AG04450 (cell line): ENCODE measurements at regions not wholly inside any gene's neighbourhood (a gene's known extent, or its start where the extent isn't known, plus 50 kb on each side); places are given as distances from the start of the nearest gene placed in this dataset.

Experiments used
- CTCF ChIA-PET: fragments of 300-600, 350-600 bp; formaldehyde crosslinking; extraction: SDS; loops from one replicate; lab custom pipeline; 2022; ENCODE audit warnings: antibody characterized with exemption, inconsistent platforms; lab: Charles Lee
- POLR2A ChIA-PET: fragments of 350-600 bp; formaldehyde crosslinking; extraction: SDS; loops from one replicate; lab custom pipeline; 2021; ENCODE audit warnings: antibody characterized with exemption, inconsistent platforms; lab: Yijun Ruan, JAX
- DNase-seq: peaks from one replicate; pipeline ENCODE4 v3.0.0-alpha.2; 2011; ENCODE audit warnings: low read depth, low spot score
- H3K27ac ChIP-seq: one replicate; pipeline ENCODE4 v1.5.1; 2012; ENCODE audit warnings: low read depth, low read length, control low read depth
- H3K27me3 ChIP-seq: one replicate; pipeline ENCODE4 v1.6.0; 2012; ENCODE audit warnings: low read length; ENCODE audit not compliant: control insufficient read depth, insufficient read depth
- H3K4me3 ChIP-seq: 2 replicates; pipeline ENCODE4 v1.5.1; 2011; ENCODE audit warnings: mild to moderate bottlenecking, low read depth, low read length, control low read depth
- H3K9me3 ChIP-seq: 2 replicates; pipeline ENCODE4 v1.5.1; 2012; ENCODE audit warnings: low read length; ENCODE audit not compliant: control insufficient read depth, insufficient read depth
- TF ChIP-seq, protein P1 (sequence below): IDR thresholded peaks from 2 replicates; pipeline ENCODE4 v1.5.1; 2011; ENCODE audit warnings: low read depth, low read length, control low read depth, inconsistent platforms

DNA sequence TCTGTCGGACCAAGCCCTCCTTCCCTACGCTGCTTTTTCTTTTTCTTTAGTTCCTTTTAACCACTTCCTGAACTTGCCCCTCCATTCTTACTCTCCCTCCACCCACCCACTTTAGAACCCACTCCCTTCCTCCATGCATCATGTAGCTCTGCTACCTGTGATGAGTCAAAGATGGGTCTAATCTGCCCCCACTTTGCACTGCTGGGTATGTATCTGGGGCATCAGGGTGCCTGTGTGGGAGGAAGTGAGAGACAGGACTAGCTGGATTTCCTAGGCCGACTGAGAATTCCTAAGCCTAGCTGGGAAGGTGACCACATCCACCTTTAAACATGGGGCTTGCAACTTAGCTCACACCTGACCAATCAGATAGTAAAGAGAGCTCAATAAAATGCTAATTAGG is 157.7 kb downstream of the SEC16B start:
- POLR2A ChIA-PET, result no interaction called here

DNA sequence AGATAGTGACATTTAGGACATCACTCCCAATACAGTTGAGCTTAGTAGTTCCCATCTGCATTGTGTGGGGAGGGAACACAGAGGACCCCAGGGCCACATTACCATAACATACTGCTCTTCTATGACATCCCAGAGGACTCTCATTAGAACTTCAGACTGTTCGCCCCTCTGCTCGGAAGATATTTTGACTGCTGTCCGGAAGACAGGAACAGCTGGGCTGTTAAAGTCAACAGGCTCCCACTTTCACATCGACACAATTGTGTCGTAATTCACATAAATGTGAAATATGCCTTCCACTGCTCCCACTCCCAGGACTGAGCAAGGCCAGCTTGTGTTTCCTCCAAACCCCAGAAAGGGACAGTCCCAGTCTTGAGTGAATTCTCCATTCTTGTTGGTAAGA is 158.4 kb downstream of the SEC16B start:
- POLR2A ChIA-PET, result no interaction called here
- Histone ChIP-seq H3K4me3 (no peak overlapping the region), H3K27me3 (peaks cover 2% of the 10 kb centered on the region), H3K27ac (no peak overlapping the region), H3K9me3 (no peaks in the 10 kb centered on the region)
- TF ChIP-seq, protein P1, sequence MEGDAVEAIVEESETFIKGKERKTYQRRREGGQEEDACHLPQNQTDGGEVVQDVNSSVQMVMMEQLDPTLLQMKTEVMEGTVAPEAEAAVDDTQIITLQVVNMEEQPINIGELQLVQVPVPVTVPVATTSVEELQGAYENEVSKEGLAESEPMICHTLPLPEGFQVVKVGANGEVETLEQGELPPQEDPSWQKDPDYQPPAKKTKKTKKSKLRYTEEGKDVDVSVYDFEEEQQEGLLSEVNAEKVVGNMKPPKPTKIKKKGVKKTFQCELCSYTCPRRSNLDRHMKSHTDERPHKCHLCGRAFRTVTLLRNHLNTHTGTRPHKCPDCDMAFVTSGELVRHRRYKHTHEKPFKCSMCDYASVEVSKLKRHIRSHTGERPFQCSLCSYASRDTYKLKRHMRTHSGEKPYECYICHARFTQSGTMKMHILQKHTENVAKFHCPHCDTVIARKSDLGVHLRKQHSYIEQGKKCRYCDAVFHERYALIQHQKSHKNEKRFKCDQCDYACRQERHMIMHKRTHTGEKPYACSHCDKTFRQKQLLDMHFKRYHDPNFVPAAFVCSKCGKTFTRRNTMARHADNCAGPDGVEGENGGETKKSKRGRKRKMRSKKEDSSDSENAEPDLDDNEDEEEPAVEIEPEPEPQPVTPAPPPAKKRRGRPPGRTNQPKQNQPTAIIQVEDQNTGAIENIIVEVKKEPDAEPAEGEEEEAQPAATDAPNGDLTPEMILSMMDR, result no peak
- CTCF ChIA-PET, result interaction anchor here (0.9 kb wide), 1 partner anchor 134 kb away, joined by 3 read pairs; no protein-coding TSS in a partner anchor
- no peak for DNase-seq

More for the DNA sequence above, 157.7 kb downstream of the SEC16B start:
- H3K4me3 ChIP-seq, result no peak overlapping the region
- no peak overlapping the region for H3K27ac ChIP-seq
- TF ChIP-seq, protein P1, result no peak
- CTCF ChIA-PET, result interaction anchor here (0.9 kb wide), 1 partner anchor 133 kb away, joined by 3 read pairs; no protein-coding TSS in a partner anchor
- no peaks in the 10 kb centered on the region for H3K9me3 ChIP-seq
- DNase-seq, result no peak
- peaks cover 2% of the 10 kb centered on the region for H3K27me3 ChIP-seq

DNA sequence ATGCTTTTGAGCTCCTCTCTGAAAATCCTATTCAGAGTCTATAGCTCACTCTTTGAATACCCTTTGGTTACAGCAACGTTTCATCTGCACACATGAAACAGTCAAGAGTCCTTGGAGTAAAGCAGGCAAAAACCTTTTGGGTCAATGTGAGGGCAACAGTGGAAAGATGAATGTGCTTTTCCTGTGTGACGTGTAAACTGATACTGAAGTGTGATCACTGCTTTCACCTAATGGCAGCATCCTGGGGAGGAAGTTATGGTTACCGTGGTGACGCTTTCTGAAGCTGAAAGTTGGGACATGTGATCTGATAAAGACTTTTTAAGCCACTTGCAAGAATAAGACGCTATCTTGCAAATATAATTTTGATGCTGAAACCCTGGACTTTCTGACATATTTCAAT is 160.0 kb downstream of the SEC16B start:
- TF ChIP-seq, protein P1, result no peak
- ChIA-PET POLR2A (no interaction called here), CTCF (no interaction called here)
- no peak overlapping the region for H3K27ac ChIP-seq
- H3K27me3 ChIP-seq, result peaks cover 2% of the 10 kb centered on the region
- no peak overlapping the region for H3K4me3 ChIP-seq
- DNase-seq, result no peak
- no peaks in the 10 kb centered on the region for H3K9me3 ChIP-seq

DNA sequence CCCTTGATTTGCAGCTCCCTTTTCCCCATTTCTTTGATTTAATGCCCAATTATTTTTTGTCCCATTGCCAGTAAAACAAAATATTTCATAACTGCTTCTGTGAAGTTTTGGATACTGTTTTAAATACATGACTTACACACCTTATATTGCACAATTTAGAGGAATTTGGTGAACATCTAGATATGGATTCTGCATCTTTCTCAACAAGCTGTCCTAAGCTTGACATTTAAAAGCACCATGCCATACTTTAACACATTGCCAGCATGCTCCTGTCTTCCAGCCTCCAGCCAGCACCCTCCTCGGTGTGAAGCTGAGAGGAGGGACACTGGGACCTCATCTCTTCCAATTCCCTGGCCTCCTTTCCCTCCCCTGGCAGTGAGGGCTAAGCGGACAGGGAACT is 167.6 kb downstream of the SEC16B start:
- H3K9me3 ChIP-seq, result peaks cover 6% of the 10 kb centered on the region; the same call in 1 of the 2 replicates

DNA sequence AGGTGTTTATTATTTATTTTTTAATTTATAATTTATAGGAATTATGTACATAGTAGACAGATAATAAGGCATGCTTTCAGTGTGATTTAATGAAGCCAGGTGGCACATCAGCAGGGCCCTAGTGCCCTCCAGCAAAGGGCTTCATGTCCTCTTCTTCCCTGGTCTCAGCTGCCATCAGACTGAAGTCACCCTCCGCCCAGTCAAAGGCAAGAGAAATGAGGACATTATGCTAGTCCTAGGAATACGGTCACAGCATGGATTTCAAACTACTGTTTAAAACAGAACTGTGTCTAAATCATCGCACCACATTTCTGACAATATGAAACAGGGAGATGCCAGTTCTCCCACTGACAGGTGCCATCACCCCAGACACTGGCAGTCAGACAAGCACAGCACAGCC is 168.1 kb downstream of the SEC16B start:
- CTCF ChIA-PET, result no interaction called here
- POLR2A ChIA-PET, result no interaction called here

More for the DNA sequence above, 167.6 kb downstream of the SEC16B start:
- no peak overlapping the region for H3K27ac ChIP-seq
- no peak for DNase-seq
- POLR2A ChIA-PET, result no interaction called here
- TF ChIP-seq, protein P1, result no peak
- peaks cover 14% of the 10 kb centered on the region for H3K27me3 ChIP-seq
- no peak overlapping the region for H3K4me3 ChIP-seq
- CTCF ChIA-PET, result no interaction called here

More for the DNA sequence above, 168.1 kb downstream of the SEC16B start:
- Histone ChIP-seq H3K9me3 (peaks cover 6% of the 10 kb centered on the region; the same call in 1 of the 2 replicates), H3K4me3 (no peak overlapping the region), H3K27ac (no peak overlapping the region), H3K27me3 (peaks cover 16% of the 10 kb centered on the region)
- TF ChIP-seq, protein P1, result no peak
- no peak for DNase-seq
